GM19372 (cell line): ENCODE measurements at regions not wholly inside any gene's neighbourhood (a gene's known extent, or its start where the extent isn't known, plus 50 kb on each side); places are given as distances from the start of the nearest gene placed in this dataset.

ENCODE experiments used
- ATAC-seq: cut with Tn5 transposase; IDR thresholded peaks from one replicate; pipeline ENCODE4 v1.9.1; 2021; ENCODE audit warnings: mild to moderate bottlenecking, low read depth, moderate library complexity; ENCODE audit not compliant: unreplicated experiment

GRCh38 chr19:31096935-31097545, 252.2 kb downstream of the TSHZ3 start:
- no peak for ATAC-seq

- ATAC-seq = no peak
Observed at GRCh38 chr19:31096062-31096830, 253.0 kb downstream of the TSHZ3 start.

- ATAC-seq = no peak
Observed at GRCh38 chr19:31095100-31095804, 254.0 kb downstream of the TSHZ3 start.

GRCh38 chr19:31092274-31092673, 257.0 kb downstream of the TSHZ3 start:
- no peak for ATAC-seq

GRCh38 chr19:31089681-31090080, 259.6 kb downstream of the TSHZ3 start:
- no peak for ATAC-seq

- ATAC-seq = no peak
Observed at GRCh38 chr19:31085125-31085524, 264.1 kb downstream of the TSHZ3 start.

GRCh38 chr19:31083105-31083504, 266.1 kb downstream of the TSHZ3 start:
- no peak for ATAC-seq

- no peak for ATAC-seq
Observed at GRCh38 chr19:31075146-31075655, 274.0 kb downstream of the TSHZ3 start.

- ATAC-seq = no peak
Observed at GRCh38 chr19:31074199-31075125, 274.8 kb downstream of the TSHZ3 start.

GRCh38 chr19:31073485-31074198, 275.6 kb downstream of the TSHZ3 start:
- ATAC-seq = no peak

GRCh38 chr19:31072451-31072850, 276.8 kb downstream of the TSHZ3 start:
- ATAC-seq = no peak

GRCh38 chr19:31071136-31071855, 277.9 kb downstream of the TSHZ3 start:
- no peak for ATAC-seq

- ATAC-seq = no peak
Observed at GRCh38 chr19:31070146-31071065, 278.8 kb downstream of the TSHZ3 start.

GRCh38 chr19:31068268-31068667, 281.0 kb downstream of the TSHZ3 start:
- ATAC-seq = no peak

GRCh38 chr19:31066385-31066784, 282.9 kb downstream of the TSHZ3 start:
- ATAC-seq = no peak

GRCh38 chr19:31064491-31064890, 284.7 kb downstream of the TSHZ3 start:
- no peak for ATAC-seq

GRCh38 chr19:31058676-31059340, 290.4 kb downstream of the TSHZ3 start:
- ATAC-seq = no peak
